Transverse colon (tissue), 4 donors: ENCODE measurements at regions not wholly inside any gene's neighbourhood (a gene's known extent, or its start where the extent isn't known, plus 50 kb on each side); places are given as distances from the start of the nearest gene placed in this dataset.

ENCODE experiments used
- EP300 ChIP-seq: sonication (generic); formaldehyde crosslinking; IDR thresholded peaks from one replicate; pipeline ENCODE4 v1.6.1; 2017; ENCODE audit warnings: antibody characterized with exemption, low read depth
- POLR2AphosphoS5 ChIP-seq, 3 donors: sonication (generic); formaldehyde crosslinking; IDR thresholded peaks; one replicate each; pipeline ENCODE4 v1.6.1; 2016; ENCODE audit warnings: antibody characterized with exemption in 3 of 3
- TF ChIP-seq, protein P1 (sequence below), 5 experiments: fragments of 200-600 bp in 3 of 5; fragments of 450-650 bp in 2 of 5; sonication (generic) in 3 of 5; IDR thresholded peaks; 1 replicate in 2 of 5; 2 replicates in 3 of 5; pipeline ENCODE4 v1.5.1; 2016 to 2017; ENCODE audit warnings: antibody characterized with exemption in 5 of 5, inconsistent platforms in 3 of 5, mild to moderate bottlenecking in 2 of 5, moderate library complexity in 1 of 5

- TF ChIP-seq, protein P1, sequence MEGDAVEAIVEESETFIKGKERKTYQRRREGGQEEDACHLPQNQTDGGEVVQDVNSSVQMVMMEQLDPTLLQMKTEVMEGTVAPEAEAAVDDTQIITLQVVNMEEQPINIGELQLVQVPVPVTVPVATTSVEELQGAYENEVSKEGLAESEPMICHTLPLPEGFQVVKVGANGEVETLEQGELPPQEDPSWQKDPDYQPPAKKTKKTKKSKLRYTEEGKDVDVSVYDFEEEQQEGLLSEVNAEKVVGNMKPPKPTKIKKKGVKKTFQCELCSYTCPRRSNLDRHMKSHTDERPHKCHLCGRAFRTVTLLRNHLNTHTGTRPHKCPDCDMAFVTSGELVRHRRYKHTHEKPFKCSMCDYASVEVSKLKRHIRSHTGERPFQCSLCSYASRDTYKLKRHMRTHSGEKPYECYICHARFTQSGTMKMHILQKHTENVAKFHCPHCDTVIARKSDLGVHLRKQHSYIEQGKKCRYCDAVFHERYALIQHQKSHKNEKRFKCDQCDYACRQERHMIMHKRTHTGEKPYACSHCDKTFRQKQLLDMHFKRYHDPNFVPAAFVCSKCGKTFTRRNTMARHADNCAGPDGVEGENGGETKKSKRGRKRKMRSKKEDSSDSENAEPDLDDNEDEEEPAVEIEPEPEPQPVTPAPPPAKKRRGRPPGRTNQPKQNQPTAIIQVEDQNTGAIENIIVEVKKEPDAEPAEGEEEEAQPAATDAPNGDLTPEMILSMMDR (IDR thresholded peaks at IDR 0.05): no peak
- TF ChIP-seq EP300: no peak
- no peak for TF ChIP-seq POLR2AphosphoS5 (IDR thresholded peaks at IDR 0.05)
Observed at GRCh38 chr18:24988253-24988840, 363.6 kb downstream of the ZNF521 start.
